ENCODE measurements at regions not wholly inside any gene's neighbourhood (a gene's known extent, or its start where the extent isn't known, plus 50 kb on each side); places are given as distances from the start of the nearest gene placed in this dataset.

DNA sequence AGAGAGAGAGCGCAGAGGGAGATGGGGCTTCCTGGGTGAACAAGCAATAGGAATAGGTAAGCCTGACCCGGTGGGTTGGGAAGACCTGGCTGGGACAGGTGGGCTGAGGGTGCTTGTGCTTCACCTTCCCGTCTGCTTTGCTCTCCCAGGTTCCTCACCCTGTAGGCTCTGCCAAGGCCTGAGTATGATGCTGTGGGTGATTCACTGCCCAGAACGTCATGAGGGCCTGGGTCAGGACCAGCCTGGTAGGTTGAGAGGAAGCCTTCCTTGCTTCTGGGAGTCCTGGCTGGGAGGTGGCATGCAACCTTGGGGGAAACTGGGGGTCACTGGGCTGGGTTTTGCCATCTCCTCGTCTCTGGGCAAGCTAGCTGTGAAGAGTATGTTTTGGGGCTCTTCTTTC, 220.2 kb upstream of the APCDD1 start:
- 94% methylated on average over 5 of the region's 5 CpGs for WGBS (ENCODE audit: insufficient coverage)

DNA sequence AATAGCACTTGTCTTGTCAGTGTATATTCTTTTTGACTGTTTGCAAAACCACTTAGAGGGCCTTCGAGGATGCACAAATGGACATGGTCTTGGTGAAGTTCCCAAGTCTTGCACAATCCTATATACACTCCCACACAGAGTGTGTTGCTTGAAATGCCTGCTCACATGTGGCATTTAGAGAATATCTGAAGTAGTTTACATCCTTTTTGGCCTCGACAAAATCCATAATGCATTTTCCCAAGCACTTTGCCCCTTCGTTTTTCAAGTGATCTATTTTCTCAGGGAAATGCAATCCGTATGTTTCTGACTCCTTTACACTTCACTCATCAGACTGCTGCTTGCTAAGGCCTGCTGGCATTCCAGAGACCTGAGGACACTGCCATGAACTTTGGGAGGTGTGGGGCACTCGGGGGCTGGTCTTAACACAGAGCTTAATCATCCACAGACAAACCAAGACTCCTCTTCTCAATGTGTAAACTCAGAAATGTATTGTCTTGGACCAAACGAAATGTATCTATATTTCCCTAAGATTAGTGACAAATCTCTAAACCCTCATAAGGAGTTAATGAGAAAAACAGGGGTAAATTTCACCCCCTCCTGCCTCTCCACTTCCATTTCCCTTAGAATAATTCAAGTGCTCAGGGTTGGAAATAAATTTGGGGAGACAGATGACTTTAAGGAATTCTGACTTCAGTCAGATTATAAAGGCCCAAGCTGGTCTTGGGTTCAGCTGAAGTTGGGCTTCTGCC, 219.3 kb upstream of the APCDD1 start:
- POLR2A ChIA-PET, result no interaction called here
- Histone ChIP-seq H3K36me3 (ENCODE audit: control insufficient read depth in 4 of 4, insufficient read depth in 4 of 4, low read length in 3 of 4) (no peaks in the 10 kb centered on the region), H3K4me1 (ENCODE audit: control extremely low read depth in 1 of 4, control insufficient read depth in 4 of 4, insufficient read depth in 4 of 4, low read length in 3 of 4) (peaks cover 0 to 15% (median 9%) of the 10 kb centered on the region in 4 experiments), H3K27me3 (replicated peaks in 2 of 5; ENCODE audit: control insufficient read depth in 4 of 5, insufficient read depth in 5 of 5, low read length in 4 of 5) (no peaks in the 10 kb centered on the region), H3K27ac (ENCODE audit: insufficient read depth in 1 of 2, low read depth in 1 of 2, low read length in 2 of 2, poor library complexity in 1 of 2, severe bottlenecking in 2 of 2) (no peak overlapping the region), H3K9me3 (ENCODE audit: control extremely low read depth in 1 of 5, control insufficient read depth in 4 of 5, insufficient read depth in 2 of 5, low read depth in 1 of 5, low read length in 4 of 5) (peaks cover 0 to 4% (median 1%) of the 10 kb centered on the region in 5 experiments), H3K4me3 (ENCODE audit: control insufficient read depth in 1 of 7, extremely low read depth in 1 of 7, insufficient read depth in 4 of 7, low read depth in 2 of 7, low read length in 6 of 7) (no peak overlapping the region)
- DNase-seq, result no peak
- WGBS (ENCODE audit: insufficient coverage), result 96% methylated on average over 4 of the region's 6 CpGs
- CTCF ChIA-PET, result interaction anchor here (1.3 kb wide), 1 partner anchor 12 kb away, joined by 3 read pairs; no protein-coding TSS in a partner anchor

More for the DNA sequence above, 220.2 kb upstream of the APCDD1 start:
- ChIA-PET CTCF (interaction anchor here (1.3 kb wide), 1 partner anchor 12 kb away, joined by 3 read pairs; no protein-coding TSS in a partner anchor), POLR2A (no interaction called here)
- Histone ChIP-seq H3K9me3 (ENCODE audit: control extremely low read depth in 1 of 5, control insufficient read depth in 4 of 5, insufficient read depth in 2 of 5, low read depth in 1 of 5, low read length in 4 of 5) (peaks cover 0 to 7% (median 6%) of the 10 kb centered on the region in 5 experiments), H3K4me1 (ENCODE audit: control extremely low read depth in 1 of 4, control insufficient read depth in 4 of 4, insufficient read depth in 4 of 4, low read length in 3 of 4) (peaks cover 0 to 7% (median 1%) of the 10 kb centered on the region in 4 experiments), H3K27ac (ENCODE audit: insufficient read depth in 1 of 2, low read depth in 1 of 2, low read length in 2 of 2, poor library complexity in 1 of 2, severe bottlenecking in 2 of 2) (no peak overlapping the region), H3K36me3 (ENCODE audit: control insufficient read depth in 4 of 4, insufficient read depth in 4 of 4, low read length in 3 of 4) (no peaks in the 10 kb centered on the region), H3K4me3 (ENCODE audit: control insufficient read depth in 1 of 7, extremely low read depth in 1 of 7, insufficient read depth in 4 of 7, low read depth in 2 of 7, low read length in 6 of 7) (no peak overlapping the region), H3K27me3 (replicated peaks in 2 of 5; ENCODE audit: control insufficient read depth in 4 of 5, insufficient read depth in 5 of 5, low read length in 4 of 5) (no peaks in the 10 kb centered on the region)
- no peak for DNase-seq

DNA sequence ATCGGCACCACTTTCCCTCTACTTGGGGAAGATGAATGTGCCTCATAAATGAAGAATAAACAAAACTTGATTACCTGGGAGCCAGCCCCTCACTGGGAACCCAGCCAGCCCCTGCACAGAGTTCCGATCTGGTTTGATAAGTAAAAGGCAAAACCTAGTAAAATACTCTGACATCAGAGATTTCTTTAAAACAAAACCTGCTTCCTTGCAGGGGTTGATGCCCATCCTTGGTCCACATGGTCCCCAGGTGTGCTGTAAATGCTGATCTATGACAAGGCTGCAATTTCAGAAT, 218.8 kb upstream of the APCDD1 start:
- Histone ChIP-seq H3K4me3 (ENCODE audit: control insufficient read depth in 1 of 7, extremely low read depth in 1 of 7, insufficient read depth in 4 of 7, low read depth in 2 of 7, low read length in 6 of 7) (no peak overlapping the region), H3K27ac (ENCODE audit: insufficient read depth in 1 of 2, low read depth in 1 of 2, low read length in 2 of 2, poor library complexity in 1 of 2, severe bottlenecking in 2 of 2) (no peak overlapping the region), H3K36me3 (ENCODE audit: control insufficient read depth in 4 of 4, insufficient read depth in 4 of 4, low read length in 3 of 4) (no peaks in the 10 kb centered on the region), H3K4me1 (ENCODE audit: control extremely low read depth in 1 of 4, control insufficient read depth in 4 of 4, insufficient read depth in 4 of 4, low read length in 3 of 4) (peaks cover 0 to 20% (median 14%) of the 10 kb centered on the region in 4 experiments), H3K9me3 (ENCODE audit: control extremely low read depth in 1 of 5, control insufficient read depth in 4 of 5, insufficient read depth in 2 of 5, low read depth in 1 of 5, low read length in 4 of 5) (peaks cover 0 to 2% (median 0%) of the 10 kb centered on the region in 5 experiments), H3K27me3 (replicated peaks in 2 of 5; ENCODE audit: control insufficient read depth in 4 of 5, insufficient read depth in 5 of 5, low read length in 4 of 5) (no peaks in the 10 kb centered on the region)
- WGBS (ENCODE audit: insufficient coverage), result 90% methylated on average over 2 of the region's 2 CpGs
- ChIA-PET POLR2A (no interaction called here), CTCF (interaction anchor here (1.3 kb wide), 1 partner anchor 11 kb away, joined by 3 read pairs; no protein-coding TSS in a partner anchor)
- no peak for DNase-seq

DNA sequence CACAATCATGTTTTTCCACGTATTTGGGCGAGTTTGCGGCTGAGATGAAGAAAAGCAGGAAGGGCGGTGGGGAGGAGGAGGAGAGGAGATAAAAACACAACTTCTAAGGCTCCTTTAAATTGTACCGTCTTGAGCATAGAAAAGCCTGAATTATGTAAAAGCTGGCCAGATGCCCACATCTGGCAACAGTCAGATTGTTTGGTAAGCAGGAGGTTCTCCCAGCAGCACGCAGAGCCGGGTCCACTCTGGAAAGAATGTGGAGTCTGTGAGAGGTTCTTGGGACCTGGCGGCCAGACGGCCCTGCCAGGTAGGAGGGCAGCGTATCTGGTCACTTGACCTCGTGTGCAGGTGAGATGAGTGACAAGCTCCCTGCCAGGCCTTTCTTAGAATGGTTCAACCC, 215.3 kb upstream of the APCDD1 start:
- Histone ChIP-seq H3K27me3 (replicated peaks in 2 of 5; ENCODE audit: control insufficient read depth in 4 of 5, insufficient read depth in 5 of 5, low read length in 4 of 5) (no peaks in the 10 kb centered on the region), H3K9me3 (ENCODE audit: control extremely low read depth in 1 of 5, control insufficient read depth in 4 of 5, insufficient read depth in 2 of 5, low read depth in 1 of 5, low read length in 4 of 5) (no peaks in the 10 kb centered on the region), H3K36me3 (ENCODE audit: control insufficient read depth in 4 of 4, insufficient read depth in 4 of 4, low read length in 3 of 4) (no peaks in the 10 kb centered on the region), H3K4me3 (ENCODE audit: control insufficient read depth in 1 of 7, extremely low read depth in 1 of 7, insufficient read depth in 4 of 7, low read depth in 2 of 7, low read length in 6 of 7) (no peak overlapping the region), H3K4me1 (ENCODE audit: control extremely low read depth in 1 of 4, control insufficient read depth in 4 of 4, insufficient read depth in 4 of 4, low read length in 3 of 4) (peaks cover 0 to 21% (median 14%) of the 10 kb centered on the region in 4 experiments), H3K27ac (ENCODE audit: insufficient read depth in 1 of 2, low read depth in 1 of 2, low read length in 2 of 2, poor library complexity in 1 of 2, severe bottlenecking in 2 of 2) (no peak overlapping the region)
- WGBS (ENCODE audit: insufficient coverage), result 53% methylated on average over 8 of the region's 11 CpGs
- CTCF ChIA-PET, result no interaction called here
- POLR2A ChIA-PET, result no interaction called here
- DNase-seq, result peak; percentile 4 to 54 (median 37)

DNA sequence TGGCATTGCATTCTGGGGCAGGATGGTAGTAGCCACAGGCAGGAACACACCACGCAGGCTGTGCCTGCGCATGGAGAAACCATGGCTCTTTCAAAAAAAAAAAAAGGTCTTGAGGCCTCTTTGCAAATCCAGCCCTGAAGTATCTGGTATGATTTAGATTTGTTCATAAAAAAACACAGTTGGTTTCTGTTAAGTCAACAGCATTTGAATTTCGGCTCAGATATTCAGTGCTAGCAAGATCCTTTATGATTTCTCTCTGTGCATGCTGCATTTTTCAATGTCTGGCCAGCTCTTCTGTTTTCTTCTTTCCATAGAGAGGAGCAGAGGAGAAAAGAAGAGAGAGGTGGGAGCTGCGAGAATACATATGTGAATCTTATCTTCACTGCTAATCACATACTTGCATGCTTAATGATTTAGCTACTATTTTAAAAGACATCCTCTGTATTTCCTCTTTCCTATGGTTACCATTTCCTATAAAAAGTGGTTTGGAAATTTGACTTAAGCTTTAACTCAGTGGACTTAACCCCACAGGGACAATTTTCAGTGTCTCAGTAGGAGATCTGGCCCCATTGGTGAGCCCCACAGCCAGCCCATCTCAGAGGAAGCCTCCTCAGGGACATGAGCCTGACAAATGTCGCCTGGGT, 214.3 kb upstream of the APCDD1 start:
- POLR2A ChIA-PET, result no interaction called here
- whole genome bisulfite sequencing (ENCODE audit: insufficient coverage), result 84% methylated on average over 3 of the region's 5 CpGs
- Histone ChIP-seq H3K27me3 (replicated peaks in 2 of 5; ENCODE audit: control insufficient read depth in 4 of 5, insufficient read depth in 5 of 5, low read length in 4 of 5) (no peaks in the 10 kb centered on the region), H3K9me3 (ENCODE audit: control extremely low read depth in 1 of 5, control insufficient read depth in 4 of 5, insufficient read depth in 2 of 5, low read depth in 1 of 5, low read length in 4 of 5) (no peaks in the 10 kb centered on the region), H3K36me3 (ENCODE audit: control insufficient read depth in 4 of 4, insufficient read depth in 4 of 4, low read length in 3 of 4) (no peaks in the 10 kb centered on the region), H3K4me1 (ENCODE audit: control extremely low read depth in 1 of 4, control insufficient read depth in 4 of 4, insufficient read depth in 4 of 4, low read length in 3 of 4) (peaks cover 0 to 21% (median 14%) of the 10 kb centered on the region in 4 experiments), H3K27ac (ENCODE audit: insufficient read depth in 1 of 2, low read depth in 1 of 2, low read length in 2 of 2, poor library complexity in 1 of 2, severe bottlenecking in 2 of 2) (no peak overlapping the region), H3K4me3 (ENCODE audit: control insufficient read depth in 1 of 7, extremely low read depth in 1 of 7, insufficient read depth in 4 of 7, low read depth in 2 of 7, low read length in 6 of 7) (no peak overlapping the region)
- peak in 1 of 3 donors; percentile 16 for DNase-seq
- CTCF ChIA-PET, result no interaction called here

DNA sequence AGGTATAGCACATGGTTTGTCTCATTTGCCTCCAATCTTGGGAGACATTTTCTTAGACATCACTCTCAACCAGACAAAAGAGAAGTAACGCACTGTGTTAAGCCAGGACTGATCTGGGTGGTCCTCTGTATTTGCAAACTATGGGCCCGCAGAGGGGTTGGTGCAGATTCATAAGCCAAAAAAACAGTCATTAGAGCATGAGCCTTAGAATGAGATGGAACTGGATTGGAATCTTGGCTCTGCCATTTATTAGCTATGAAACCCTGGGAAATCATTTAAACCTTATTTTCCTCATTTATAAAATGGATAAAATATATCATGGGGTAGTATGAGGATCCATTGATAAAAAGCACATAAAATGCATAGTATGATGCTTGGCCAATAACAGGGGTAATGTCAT, 213.5 kb upstream of the APCDD1 start:
- H3K4me1 ChIP-seq (ENCODE audit: control extremely low read depth in 1 of 4, control insufficient read depth in 4 of 4, insufficient read depth in 4 of 4, low read length in 3 of 4), result peaks cover 0 to 21% (median 14%) of the 10 kb centered on the region in 4 experiments
- 100% methylated on average over 2 of the region's 2 CpGs for WGBS (ENCODE audit: insufficient coverage)
- POLR2A ChIA-PET, result no interaction called here
- no peak for DNase-seq
- H3K27ac ChIP-seq (ENCODE audit: insufficient read depth in 1 of 2, low read depth in 1 of 2, low read length in 2 of 2, poor library complexity in 1 of 2, severe bottlenecking in 2 of 2), result no peak overlapping the region
- H3K4me3 ChIP-seq (ENCODE audit: control insufficient read depth in 1 of 7, extremely low read depth in 1 of 7, insufficient read depth in 4 of 7, low read depth in 2 of 7, low read length in 6 of 7), result no peak overlapping the region
- H3K36me3 ChIP-seq (ENCODE audit: control insufficient read depth in 4 of 4, insufficient read depth in 4 of 4, low read length in 3 of 4), result no peaks in the 10 kb centered on the region
- CTCF ChIA-PET, result no interaction called here
- no peaks in the 10 kb centered on the region for H3K9me3 ChIP-seq (ENCODE audit: control extremely low read depth in 1 of 5, control insufficient read depth in 4 of 5, insufficient read depth in 2 of 5, low read depth in 1 of 5, low read length in 4 of 5)
- no peaks in the 10 kb centered on the region for H3K27me3 ChIP-seq (replicated peaks in 2 of 5; ENCODE audit: control insufficient read depth in 4 of 5, insufficient read depth in 5 of 5, low read length in 4 of 5)

DNA sequence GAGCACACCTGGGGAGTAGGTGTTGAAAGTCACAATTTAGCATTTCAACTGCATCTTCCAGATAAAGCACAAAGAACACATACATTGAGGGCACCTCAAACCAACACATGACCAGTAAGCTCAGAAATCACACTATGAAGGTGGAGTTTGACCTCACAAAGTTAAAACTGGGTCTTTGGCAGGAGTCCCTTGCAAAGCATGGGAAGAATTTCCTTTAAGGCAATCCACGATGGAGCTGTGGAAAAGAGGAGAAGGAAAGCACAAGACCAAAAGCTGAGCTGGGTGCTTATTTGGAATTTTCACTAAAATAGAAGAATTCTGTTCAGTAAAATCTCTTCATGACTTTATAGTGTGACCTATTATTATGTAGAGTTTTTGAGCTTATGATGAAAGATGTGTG, 212.9 kb upstream of the APCDD1 start:
- CTCF ChIA-PET, result no interaction called here
- no peaks in the 10 kb centered on the region for H3K36me3 ChIP-seq (ENCODE audit: control insufficient read depth in 4 of 4, insufficient read depth in 4 of 4, low read length in 3 of 4)
- no peaks in the 10 kb centered on the region for H3K27me3 ChIP-seq (replicated peaks in 2 of 5; ENCODE audit: control insufficient read depth in 4 of 5, insufficient read depth in 5 of 5, low read length in 4 of 5)
- POLR2A ChIA-PET, result no interaction called here
- peaks cover 0 to 21% (median 14%) of the 10 kb centered on the region in 4 experiments for H3K4me1 ChIP-seq (ENCODE audit: control extremely low read depth in 1 of 4, control insufficient read depth in 4 of 4, insufficient read depth in 4 of 4, low read length in 3 of 4)
- no peak overlapping the region for H3K4me3 ChIP-seq (ENCODE audit: control insufficient read depth in 1 of 7, extremely low read depth in 1 of 7, insufficient read depth in 4 of 7, low read depth in 2 of 7, low read length in 6 of 7)
- no peaks in the 10 kb centered on the region for H3K9me3 ChIP-seq (ENCODE audit: control extremely low read depth in 1 of 5, control insufficient read depth in 4 of 5, insufficient read depth in 2 of 5, low read depth in 1 of 5, low read length in 4 of 5)
- 100% methylated on average over 1 of the region's 1 CpG for WGBS (ENCODE audit: insufficient coverage)
- H3K27ac ChIP-seq (ENCODE audit: insufficient read depth in 1 of 2, low read depth in 1 of 2, low read length in 2 of 2, poor library complexity in 1 of 2, severe bottlenecking in 2 of 2), result no peak overlapping the region
- DNase-seq, result no peak

Measured in common myeloid progenitor, CD34-positive (primary cell).